ENCODE measurements at regions not wholly inside any gene's neighbourhood (a gene's known extent, or its start where the extent isn't known, plus 50 kb on each side); places are given as distances from the start of the nearest gene placed in this dataset.

GRCh38 chr6:150813993-150814359, 51.5 kb upstream of the MTHFD1L start:
- TF ChIP-seq CTCF (IDR thresholded peaks at IDR 0.05) (no peak), POLR2A (IDR thresholded peaks at IDR 0.05) (no peak), POLR2AphosphoS5 (IDR thresholded peaks at IDR 0.05; ENCODE audit: insufficient read depth in 1 of 2, low read depth in 1 of 2) (no peak)

All from vagina (tissue), 2 donors.